Right lobe of liver (tissue), 6 donors: ENCODE measurements at regions not wholly inside any gene's neighbourhood (a gene's known extent, or its start where the extent isn't known, plus 50 kb on each side); places are given as distances from the start of the nearest gene placed in this dataset.

Source experiments
- ATAC-seq, 4 donors: fragments of 200-7000 bp; cut with Tn5 transposase; one replicate each; pipeline ENCODE4 v1.9.1; 2020; ENCODE audit warnings: mild to moderate bottlenecking in 4 of 4, moderate library complexity in 4 of 4
- DNase-seq, 3 donors: peaks; one replicate each; pipeline ENCODE4 v3.0.0-alpha.2; 2020
- H3K27ac ChIP-seq, 3 donors: fragments of 200-600 bp; one replicate each; pipeline ENCODE4 v1.8.0; 2022
- H3K27me3 ChIP-seq, 2 donors: fragments of 200-600 bp; one replicate each; pipeline ENCODE4 v1.8.0; 2022
- H3K36me3 ChIP-seq, 4 donors: fragments of 200-600 bp; sonication (generic) in 1 of 4; one replicate each; pipeline versions ENCODE4 v1.5.1 to v1.8.0; 2017 to 2022; ENCODE audit warnings: control low read depth in 1 of 4
- H3K4me1 ChIP-seq, 4 donors: fragments of 200-600 bp; sonication (generic) in 1 of 4; one replicate each; pipeline versions ENCODE4 v1.5.1 to v1.8.0; 2017 to 2022; ENCODE audit warnings: control low read depth in 1 of 4
- H3K4me3 ChIP-seq, 3 donors: fragments of 200-600 bp; one replicate each; pipeline ENCODE4 v1.8.0; 2022
- H3K9me3 ChIP-seq, 4 donors: fragments of 200-600 bp; sonication (generic) in 1 of 4; one replicate each; pipeline versions ENCODE4 v1.5.1 to v1.8.0; 2017 to 2022; ENCODE audit warnings: control low read depth in 1 of 4
- POLR2A ChIP-seq: fragments of 450-650 bp; IDR thresholded peaks from one replicate; pipeline ENCODE4 v1.6.1; 2017; ENCODE audit warnings: antibody characterized with exemption, mild to moderate bottlenecking
- WGBS: methylation state at CpG from one replicate; pipeline ENCODE4 v1.1.6; 2018; ENCODE audit warnings: low coverage, low lambda C conversion rate; ENCODE audit not compliant: insufficient coverage; ENCODE audit errors: missing lambda C conversion rate; 5-methylcytosine and 5-hydroxymethylcytosine counted together
- intact Hi-C, 2 donors: fragments of 100-400 bp; cut with DNase I; formaldehyde crosslinking; loops; one replicate each; pipeline versions ENCODE4 v1.11.2 to v1.14.1; 2022
- TF ChIP-seq, protein P1 (sequence below), 4 donors: fragments of 200-600 bp in 3 of 4; fragments of 450-650 bp in 1 of 4; IDR thresholded peaks; one replicate each; pipeline versions ENCODE4 v1.5.1 to v1.8.0; 2016 to 2022; ENCODE audit warnings: antibody characterized with exemption in 4 of 4, mild to moderate bottlenecking in 2 of 4
- donor health status: DM: no; HTN: yes; CAD: no.
- donor health status: DM: no; HTN: no; CAD: no.
- donor health status: DM: no; HTN: no; CAD: no.
- donor health status: DM: no; HTN: yes; CAD: no.
- donor health status: DM: no; HTN: yes; CAD: no.

DNA sequence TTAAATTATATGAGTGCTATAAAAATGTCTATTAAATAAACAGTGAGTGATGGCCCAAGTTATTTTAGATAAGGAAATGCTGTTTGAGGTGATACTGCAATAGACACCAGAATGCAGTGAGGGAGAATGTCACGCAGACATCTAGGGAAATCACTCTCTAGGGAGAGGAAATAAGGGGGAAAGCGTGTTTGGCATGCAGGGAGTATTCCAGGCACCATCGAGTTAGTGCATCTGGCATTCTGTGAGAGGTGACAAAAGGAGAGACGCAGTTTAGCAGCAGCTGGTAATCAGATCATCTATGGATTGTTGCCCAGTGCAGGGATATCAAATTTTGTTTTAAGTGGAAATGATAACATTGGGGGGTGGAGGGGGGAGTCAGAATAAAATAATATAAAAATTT, 175.4 kb upstream of the NETO1 start:
- DNase-seq (no peak), ATAC-seq (no peak)
- no peak for TF ChIP-seq POLR2A
- TF ChIP-seq, protein P1, sequence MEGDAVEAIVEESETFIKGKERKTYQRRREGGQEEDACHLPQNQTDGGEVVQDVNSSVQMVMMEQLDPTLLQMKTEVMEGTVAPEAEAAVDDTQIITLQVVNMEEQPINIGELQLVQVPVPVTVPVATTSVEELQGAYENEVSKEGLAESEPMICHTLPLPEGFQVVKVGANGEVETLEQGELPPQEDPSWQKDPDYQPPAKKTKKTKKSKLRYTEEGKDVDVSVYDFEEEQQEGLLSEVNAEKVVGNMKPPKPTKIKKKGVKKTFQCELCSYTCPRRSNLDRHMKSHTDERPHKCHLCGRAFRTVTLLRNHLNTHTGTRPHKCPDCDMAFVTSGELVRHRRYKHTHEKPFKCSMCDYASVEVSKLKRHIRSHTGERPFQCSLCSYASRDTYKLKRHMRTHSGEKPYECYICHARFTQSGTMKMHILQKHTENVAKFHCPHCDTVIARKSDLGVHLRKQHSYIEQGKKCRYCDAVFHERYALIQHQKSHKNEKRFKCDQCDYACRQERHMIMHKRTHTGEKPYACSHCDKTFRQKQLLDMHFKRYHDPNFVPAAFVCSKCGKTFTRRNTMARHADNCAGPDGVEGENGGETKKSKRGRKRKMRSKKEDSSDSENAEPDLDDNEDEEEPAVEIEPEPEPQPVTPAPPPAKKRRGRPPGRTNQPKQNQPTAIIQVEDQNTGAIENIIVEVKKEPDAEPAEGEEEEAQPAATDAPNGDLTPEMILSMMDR (IDR thresholded peaks at IDR 0.05), result no peak
- H3K27me3 ChIP-seq, result no peaks in the 10 kb centered on the region
- H3K36me3 ChIP-seq, result no peaks in the 10 kb centered on the region
- H3K27ac ChIP-seq, result no peak overlapping the region
- H3K4me3 ChIP-seq, result no peak overlapping the region
- no peaks in the 10 kb centered on the region for H3K4me1 ChIP-seq
- no peaks in the 10 kb centered on the region for H3K9me3 ChIP-seq
- intact Hi-C loops, result no loop called here
- 49% methylated on average over 4 of the region's 4 CpGs for WGBS

DNA sequence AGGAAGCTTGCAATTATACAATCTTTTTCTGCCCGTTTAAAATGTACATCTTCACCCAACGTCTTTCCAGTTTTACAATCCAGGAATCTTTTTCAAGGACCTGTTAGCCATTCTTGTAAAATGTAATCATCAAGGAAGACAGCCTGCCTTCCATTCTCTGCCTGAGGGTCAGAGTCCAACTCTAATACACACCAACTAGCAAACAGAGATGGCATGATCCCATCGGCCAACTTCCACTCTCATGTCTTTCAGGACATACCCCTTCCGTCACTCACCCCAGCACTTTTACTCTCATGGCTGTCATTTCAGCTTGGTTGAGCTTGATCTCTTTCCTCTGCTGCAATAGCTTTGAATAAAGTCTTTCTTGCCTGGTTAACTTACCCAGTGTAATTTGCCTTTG, 172.5 kb upstream of the NETO1 start:
- 18% methylated on average over 4 of the region's 4 CpGs for WGBS
- no peak for ATAC-seq
- no peak overlapping the region for H3K4me3 ChIP-seq

DNA sequence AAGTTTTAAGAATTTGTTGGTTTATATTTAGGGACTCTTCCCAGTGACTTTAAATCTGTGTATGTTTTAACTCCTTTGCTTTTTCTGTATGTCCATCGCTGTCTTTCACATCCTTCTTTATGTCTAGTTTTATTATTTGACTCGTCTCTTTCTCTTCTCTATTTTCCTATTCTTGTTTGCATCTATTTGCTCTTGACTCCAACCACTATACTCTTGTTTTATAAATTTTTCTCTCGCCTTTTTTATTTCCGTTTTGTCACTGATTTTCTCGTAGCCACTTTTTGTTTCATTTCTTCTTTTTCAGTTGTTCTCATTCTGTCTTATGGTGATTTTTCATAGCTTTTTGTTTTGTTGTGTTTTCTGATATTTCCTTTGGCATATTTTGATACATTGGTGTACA, 170.5 kb upstream of the NETO1 start:
- no peaks in the 10 kb centered on the region for H3K36me3 ChIP-seq
- no peak for DNase-seq
- H3K4me1 ChIP-seq, result no peaks in the 10 kb centered on the region
- no peak overlapping the region for H3K4me3 ChIP-seq
- TF ChIP-seq POLR2A, result no peak
- TF ChIP-seq, protein P1 (IDR thresholded peaks at IDR 0.05), result no peak
- 52% methylated on average over 5 of the region's 5 CpGs for WGBS
- H3K9me3 ChIP-seq, result no peaks in the 10 kb centered on the region
- intact Hi-C loops, result no loop called here
- no peak overlapping the region for H3K27ac ChIP-seq
- no peak for ATAC-seq
- no peaks in the 10 kb centered on the region for H3K27me3 ChIP-seq

More for the DNA sequence above, 172.5 kb upstream of the NETO1 start:
- no peak overlapping the region for H3K27ac ChIP-seq
- H3K27me3 ChIP-seq, result no peaks in the 10 kb centered on the region
- no peaks in the 10 kb centered on the region for H3K9me3 ChIP-seq
- no peaks in the 10 kb centered on the region for H3K4me1 ChIP-seq
- intact Hi-C loops, result no loop called here
- DNase-seq, result no peak
- TF ChIP-seq, protein P1 (IDR thresholded peaks at IDR 0.05), result no peak
- no peak for TF ChIP-seq POLR2A
- no peaks in the 10 kb centered on the region for H3K36me3 ChIP-seq

DNA sequence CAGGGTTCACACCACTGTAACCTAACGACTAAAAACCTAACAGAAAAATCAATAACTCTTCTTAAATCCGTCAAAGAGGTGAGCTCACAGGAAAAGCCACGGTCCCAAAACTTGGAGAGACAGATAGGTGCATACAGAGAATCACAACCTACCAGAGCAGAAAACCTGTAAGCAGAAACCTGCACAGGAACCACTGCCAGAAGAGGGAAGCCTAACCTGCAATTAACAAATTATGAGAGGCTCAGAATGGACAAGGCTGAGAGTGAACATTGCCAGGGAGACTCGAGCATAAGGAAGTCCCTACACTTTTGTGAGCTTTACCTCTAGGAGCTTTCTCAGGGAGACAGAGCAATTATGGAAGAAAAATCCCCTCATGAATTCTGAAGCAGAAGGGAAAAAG, 156.2 kb upstream of the NETO1 start:
- Histone ChIP-seq H3K4me1 (no peaks in the 10 kb centered on the region), H3K27ac (no peak overlapping the region), H3K9me3 (no peaks in the 10 kb centered on the region), H3K4me3 (no peak overlapping the region), H3K27me3 (no peaks in the 10 kb centered on the region), H3K36me3 (no peaks in the 10 kb centered on the region)
- DNase-seq (no peak), ATAC-seq (no peak)
- no peak for TF ChIP-seq POLR2A
- TF ChIP-seq, protein P1 (IDR thresholded peaks at IDR 0.05), result no peak
- 7% methylated on average over 4 of the region's 4 CpGs for WGBS
- intact Hi-C loops, result no loop called here

DNA sequence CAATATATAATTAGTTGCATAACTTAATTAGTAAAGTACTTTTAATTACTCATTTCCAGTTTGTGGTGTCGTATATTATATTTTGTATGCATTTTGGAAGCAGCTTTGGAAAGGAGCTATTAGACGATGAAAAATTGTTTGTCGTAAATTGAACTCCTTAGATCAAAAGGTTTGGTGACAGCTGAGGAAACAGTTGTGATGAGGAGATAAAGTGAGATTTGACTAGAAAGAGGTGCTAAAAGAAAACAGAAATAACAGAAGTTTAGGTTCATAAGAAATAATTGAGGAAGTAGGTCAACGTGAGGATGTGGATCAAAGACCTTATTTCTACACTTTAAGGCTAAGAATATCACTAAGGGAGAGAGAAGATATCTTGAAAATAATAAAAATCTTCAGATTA, 141.9 kb upstream of the NETO1 start:
- Histone ChIP-seq H3K4me3 (no peak overlapping the region), H3K27ac (no peak overlapping the region), H3K27me3 (no peaks in the 10 kb centered on the region), H3K36me3 (no peaks in the 10 kb centered on the region), H3K4me1 (no peaks in the 10 kb centered on the region), H3K9me3 (no peaks in the 10 kb centered on the region)
- DNase-seq (no peak), ATAC-seq (no peak)
- TF ChIP-seq, protein P1 (IDR thresholded peaks at IDR 0.05), result no peak
- no peak for TF ChIP-seq POLR2A
- WGBS, result 33% methylated on average over 4 of the region's 4 CpGs
- intact Hi-C loops, result no loop called here
